Caco-2 (cell line): ENCODE measurements at regions not wholly inside any gene's neighbourhood (a gene's known extent, or its start where the extent isn't known, plus 50 kb on each side); places are given as distances from the start of the nearest gene placed in this dataset.
A peak's percentile ranks its signal among the peaks of the same experiment; 100 is the strongest.

Source experiments
- BruUV-seq: library from RNA; stranded (reverse); fragments of 400-500 nt; replicated peaks from 2 replicates; lab custom pipeline; 2021; lab: Mats Ljungman, UMichigan
- CTCF ChIA-PET: fragments of 300-600 bp; sonication (Branson Sonifier 250); formaldehyde crosslinking; loops from one replicate; lab custom pipeline; 2022; ENCODE audit warnings: antibody characterized with exemption; lab: Charles Lee
- POLR2A ChIA-PET: fragments of 300-600 bp; sonication (Branson Sonifier 250); formaldehyde crosslinking; loops from one replicate; lab custom pipeline; 2022; ENCODE audit warnings: antibody characterized with exemption; lab: Charles Lee
- DNase-seq, 2 experiments: peaks; one replicate each; pipeline versions ENCODE4 v3.0.0 to v3.0.0-alpha.2; 2020 to 2022
- H3K27me3 ChIP-seq: replicated peaks from 2 replicates; pipeline ENCODE4 v1.6.0; 2011; ENCODE audit warnings: low read length; ENCODE audit not compliant: control insufficient read depth, insufficient read depth
- H3K36me3 ChIP-seq: 2 replicates; pipeline ENCODE4 v1.5.1; 2011; ENCODE audit warnings: low read length; ENCODE audit not compliant: control insufficient read depth, insufficient read depth
- H3K4me1 ChIP-seq: fragments of 250-450 bp; sonication (Bioruptor Pico); 2 replicates; pipeline ENCODE4 v1.5.1; 2020; ENCODE audit warnings: mild to moderate bottlenecking
- H3K4me3 ChIP-seq: 2 replicates; pipeline ENCODE4 v1.5.1; 2011; ENCODE audit warnings: low read depth, mild to moderate bottlenecking, control low read depth, low read length
- H3K9me3 ChIP-seq: fragments of 250-450 bp; sonication (Bioruptor Pico); 2 replicates; pipeline ENCODE4 v1.5.1; 2020; ENCODE audit warnings: mild to moderate bottlenecking, moderate library complexity
- H3K27ac Mint-ChIP-seq: one replicate; pipeline ENCODE4 v1.8.0; 2022; ENCODE audit warnings: mixed read lengths; ENCODE audit not compliant: unreplicated experiment
- H3K27me3 Mint-ChIP-seq: one replicate; pipeline ENCODE4 v1.8.0; 2022; ENCODE audit warnings: mixed read lengths; ENCODE audit not compliant: insufficient read depth, unreplicated experiment
- H3K36me3 Mint-ChIP-seq: one replicate; pipeline ENCODE4 v1.8.0; 2022; ENCODE audit warnings: mild to moderate bottlenecking, mixed read lengths; ENCODE audit not compliant: insufficient read depth, unreplicated experiment
- H3K4me1 Mint-ChIP-seq: one replicate; pipeline ENCODE4 v1.8.0; 2022; ENCODE audit warnings: low read depth, mixed read lengths; ENCODE audit not compliant: unreplicated experiment
- H3K4me3 Mint-ChIP-seq: one replicate; pipeline ENCODE4 v1.8.0; 2022; ENCODE audit warnings: mild to moderate bottlenecking, moderate library complexity, mixed read lengths; ENCODE audit not compliant: unreplicated experiment
- H3K9me3 Mint-ChIP-seq: one replicate; pipeline ENCODE4 v1.8.0; 2022; ENCODE audit warnings: mixed read lengths; ENCODE audit not compliant: unreplicated experiment
- CTCF ChIP-seq, 2 experiments: fragments of 200-600 bp in 1 of 2; IDR thresholded peaks; 1 replicate in 1 of 2; 2 replicates in 1 of 2; pipeline versions ENCODE4 v1.5.1 to v1.8.0; 2011 to 2022; ENCODE audit warnings: antibody characterized with exemption in 1 of 2, control low read depth in 1 of 2, inconsistent platforms in 1 of 2, low read depth in 1 of 2, low read length in 1 of 2, mild to moderate bottlenecking in 1 of 2, moderate library complexity in 1 of 2; ENCODE audit not compliant: insufficient read depth in 1 of 2, severe bottlenecking in 1 of 2, unreplicated experiment in 1 of 2
- intact Hi-C: fragments of 100-400 bp; cut with micrococcal nuclease; formaldehyde crosslinking; loops from one replicate; pipeline ENCODE4 v1.10.0; 2022; ENCODE audit not compliant: unreplicated experiment

DNA sequence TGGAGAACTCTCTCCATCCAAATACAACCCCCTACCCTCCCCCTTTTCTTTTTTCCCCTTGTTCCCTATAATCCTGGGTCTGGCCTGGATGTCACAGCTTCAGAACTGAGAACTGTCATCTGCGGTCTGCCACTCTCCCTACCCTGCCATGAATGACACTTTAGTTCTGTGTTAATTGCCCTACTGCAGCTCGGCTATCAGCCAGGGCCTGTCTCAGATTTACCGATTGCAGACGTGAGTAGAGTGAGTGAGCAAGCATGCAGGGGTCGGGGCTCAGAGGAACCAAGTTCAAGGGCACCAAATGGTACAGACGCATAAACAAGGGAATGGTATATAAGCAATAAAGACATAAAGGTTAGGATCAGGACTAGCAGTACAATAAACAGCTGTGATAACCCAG lies 967.8 kb downstream of the BCL11A start:
- Histone ChIP-seq H3K36me3 (no peaks in the 10 kb centered on the region), H3K4me3 (no peak overlapping the region), H3K4me1 (no peaks in the 10 kb centered on the region), H3K9me3 (no peaks in the 10 kb centered on the region), H3K27me3 (no peaks in the 10 kb centered on the region)
- TF ChIP-seq CTCF (IDR thresholded peaks at IDR 0.05; ENCODE audit: insufficient read depth in 1 of 2, low read depth in 1 of 2, low read length in 1 of 2, severe bottlenecking in 1 of 2, unreplicated experiment in 1 of 2), result no peak
- Mint-ChIP-seq H3K9me3 (no peaks in the 10 kb centered on the region), H3K4me1 (no peaks in the 10 kb centered on the region), H3K36me3 (no peaks in the 10 kb centered on the region), H3K4me3 (no peak overlapping the region), H3K27me3 (no peaks in the 10 kb centered on the region), H3K27ac (no peak overlapping the region)
- no TSS peak for BruUV-seq
- ChIA-PET CTCF (interaction anchor here (0.7 kb wide), 1 partner anchor 123 kb away, joined by 3 read pairs; no protein-coding TSS in a partner anchor), POLR2A (no interaction called here)
- intact Hi-C loops, result loop anchor here (2.0 kb wide), 1 partner anchor 283 kb away; no protein-coding TSS in a partner anchor
- no peak for DNase-seq

GRCh38 chr2:59584958-59585357 lies 968.5 kb downstream of the BCL11A start:
- H3K9me3 ChIP-seq, result no peaks in the 10 kb centered on the region
- Mint-ChIP-seq H3K9me3 (no peaks in the 10 kb centered on the region), H3K27me3 (no peaks in the 10 kb centered on the region), H3K36me3 (no peaks in the 10 kb centered on the region), H3K4me3 (no peak overlapping the region), H3K27ac (no peak overlapping the region), H3K4me1 (no peaks in the 10 kb centered on the region)
- H3K36me3 ChIP-seq, result no peaks in the 10 kb centered on the region
- no peak overlapping the region for H3K4me3 ChIP-seq
- peak; percentile 44 to 53 for TF ChIP-seq CTCF (IDR thresholded peaks at IDR 0.05; ENCODE audit: insufficient read depth in 1 of 2, low read depth in 1 of 2, low read length in 1 of 2, severe bottlenecking in 1 of 2, unreplicated experiment in 1 of 2)
- CTCF ChIA-PET, result interaction anchor here (0.7 to 1.0 kb wide), 3 partner anchors 122 to 1864 kb away, joined by 3 read pairs; no protein-coding TSS in a partner anchor
- BruUV-seq, result no TSS peak
- no peaks in the 10 kb centered on the region for H3K27me3 ChIP-seq
- no peaks in the 10 kb centered on the region for H3K4me1 ChIP-seq
- peak; percentile 35 to 37 for DNase-seq
- POLR2A ChIA-PET, result no interaction called here
- intact Hi-C loops, result loop anchor here (2.0 kb wide), 1 partner anchor 282 kb away; no protein-coding TSS in a partner anchor

DNA sequence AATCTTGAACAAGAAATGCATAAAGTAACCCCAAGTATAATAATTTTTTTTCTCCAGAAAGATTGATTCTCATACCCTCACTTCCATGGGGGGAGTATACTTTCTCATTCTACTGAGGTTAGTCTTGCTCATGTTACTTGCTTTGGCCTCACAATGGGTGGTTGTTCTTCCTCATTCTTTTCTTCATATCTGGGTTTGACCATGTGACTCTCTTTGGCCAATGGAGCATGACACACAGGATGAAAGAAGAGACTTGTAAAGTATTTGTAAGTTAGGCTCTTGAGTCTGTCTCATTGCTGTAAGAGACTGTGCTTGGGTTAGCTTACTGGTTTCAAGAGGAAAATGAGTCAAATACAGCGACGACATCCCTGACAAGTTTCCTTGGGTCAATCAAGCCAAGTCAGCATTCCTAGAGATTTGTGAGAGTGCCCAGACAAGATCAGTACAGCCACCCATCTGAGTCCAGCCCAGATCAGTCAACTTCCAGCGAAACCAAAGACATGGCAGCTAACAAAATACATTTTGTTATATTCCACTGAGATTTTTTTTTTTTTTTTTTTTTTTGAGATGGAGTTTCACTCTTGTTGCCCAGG lies 970.2 kb downstream of the BCL11A start:
- TF ChIP-seq CTCF (IDR thresholded peaks at IDR 0.05; ENCODE audit: insufficient read depth in 1 of 2, low read depth in 1 of 2, low read length in 1 of 2, severe bottlenecking in 1 of 2, unreplicated experiment in 1 of 2), result no peak
- Histone ChIP-seq H3K4me3 (no peak overlapping the region), H3K27me3 (no peaks in the 10 kb centered on the region), H3K4me1 (no peaks in the 10 kb centered on the region), H3K36me3 (no peaks in the 10 kb centered on the region), H3K9me3 (no peaks in the 10 kb centered on the region)
- no peaks in the 10 kb centered on the region for H3K4me1 Mint-ChIP-seq
- ChIA-PET POLR2A (no interaction called here), CTCF (interaction anchor here (0.6 kb wide), 1 partner anchor 59 kb away, joined by 3 read pairs; no protein-coding TSS in a partner anchor)
- no peak overlapping the region for H3K27ac Mint-ChIP-seq
- no TSS peak for BruUV-seq
- no peaks in the 10 kb centered on the region for H3K36me3 Mint-ChIP-seq
- no peak overlapping the region for H3K4me3 Mint-ChIP-seq
- no peaks in the 10 kb centered on the region for H3K9me3 Mint-ChIP-seq
- intact Hi-C loops, result no loop called here
- no peak for DNase-seq
- H3K27me3 Mint-ChIP-seq, result no peaks in the 10 kb centered on the region
